ENCODE measurements at regions not wholly inside any gene's neighbourhood (a gene's known extent, or its start where the extent isn't known, plus 50 kb on each side); places are given as distances from the start of the nearest gene placed in this dataset.
A peak's percentile ranks its signal among the peaks of the same experiment; 100 is the strongest.

- H2BK12ac ChIP-seq (ENCODE audit: low read depth, low read length) = no peak overlapping the region
- H2BK15ac ChIP-seq (ENCODE audit: low read length) = no peak overlapping the region
- no peak overlapping the region for H3K18ac ChIP-seq (ENCODE audit: extremely low read depth, low read length)
- H4K91ac ChIP-seq (replicated peaks; ENCODE audit: insufficient read length, low read length) = no peak overlapping the region
- TF ChIP-seq EZH2 (IDR thresholded peaks at IDR 0.05; ENCODE audit: low read depth, low read length, severe bottlenecking) = no peak
- no peak for TF ChIP-seq TAF7 (optimal IDR thresholded peaks at IDR 0.05; ENCODE audit: borderline replicate concordance, low read depth, low read length)
- TF ChIP-seq ASH2L (IDR thresholded peaks at IDR 0.05; ENCODE audit: low read length) = no peak
- no peak for TF ChIP-seq FOSL1 (IDR thresholded peaks at IDR 0.05; ENCODE audit: insufficient read depth, low read depth, low read length)
- TF ChIP-seq CBX5 (IDR thresholded peaks at IDR 0.05; ENCODE audit: low read depth, low read length) = no peak
- no peak for TF ChIP-seq RFX5 (IDR thresholded peaks at IDR 0.05; ENCODE audit: borderline replicate concordance, low read depth, low read length)
- TF ChIP-seq CHD1 (IDR thresholded peaks at IDR 0.05; ENCODE audit: low read depth, low read length) = no peak
- no peak for TF ChIP-seq EP300 (IDR thresholded peaks at IDR 0.05; ENCODE audit: borderline replicate concordance in 1 of 2, low read depth in 2 of 2, low read length in 2 of 2)
- TF ChIP-seq YY1 (IDR thresholded peaks at IDR 0.05; ENCODE audit: low read depth, low read length) = no peak
- TF ChIP-seq SIN3A (conservative IDR thresholded peaks at IDR 0.05 in 1 of 2, IDR thresholded peaks at IDR 0.05 in 1 of 2; ENCODE audit: low read depth in 1 of 2, low read length in 2 of 2) = no peak
- no peak for TF ChIP-seq JUND (IDR thresholded peaks at IDR 0.05; ENCODE audit: low read length)
- no peak for TF ChIP-seq SUZ12 (IDR thresholded peaks at IDR 0.05; ENCODE audit: low read length)
- no peak for TF ChIP-seq CREB1 (IDR thresholded peaks at IDR 0.05)
- ChIA-PET POLR2A (ENCODE audit: partially characterized antibody) (interaction anchor here (1.0 kb wide), 1 partner anchor 29 kb away, joined by 4 read pairs; no protein-coding TSS in a partner anchor), CTCF (ENCODE audit: partially characterized antibody) (interaction anchor here (0.8 to 2.4 kb wide), 5 partner anchors 15 to 279 kb away, joined by 3 to 7 read pairs (median 4); no protein-coding TSS in a partner anchor)
- peak; percentile 39 for FAIRE-seq
- no peak overlapping the region for H3K23ac ChIP-seq (ENCODE audit: insufficient read length)
- no peak overlapping the region for H3K4ac ChIP-seq (replicated peaks; ENCODE audit: insufficient read length, low read depth, low read length)
- WGBS, 2 experiments (ENCODE audit: extremely low coverage in 1 of 2, insufficient coverage in 1 of 2, insufficient read length in 1 of 2, insufficient replicate concordance in 2 of 2, low coverage in 1 of 2, low lambda C conversion rate in 2 of 2, missing lambda C conversion rate in 1 of 2) = 63% methylated on average over 3 of the region's 3 CpGs; no CpG with 5 or more reads in 1 of the 2 experiments
- H3K4me2 ChIP-seq (ENCODE audit: insufficient read depth in 1 of 2, low read depth in 2 of 2, low read length in 2 of 2) = peak overlapping the region in 1 of 2 experiments; percentile 2; a peak in 1 of 4 replicates
- H3K4me1 ChIP-seq (replicated peaks in 1 of 4; ENCODE audit: control insufficient read depth in 3 of 4, insufficient read depth in 4 of 4, low read length in 3 of 4) = peaks cover 0 to 9% (median 1%) of the 10 kb centered on the region in 4 experiments; a peak in 4 of 7 replicates
- no peak overlapping the region for H2AFZ ChIP-seq (ENCODE audit: low read length)
- H4K8ac ChIP-seq (ENCODE audit: extremely low read depth, insufficient read depth, low read length) = no peak overlapping the region
- H3K23me2 ChIP-seq (ENCODE audit: low read depth, low read length) = no peaks in the 10 kb centered on the region
- H3K9me3 ChIP-seq (ENCODE audit: insufficient read depth in 2 of 2, low read depth in 1 of 2, low read length in 1 of 2) = no peaks in the 10 kb centered on the region
- H3K27me3 ChIP-seq (replicated peaks in 1 of 4; ENCODE audit: control insufficient read depth in 3 of 4, extremely low read depth in 1 of 4, insufficient read depth in 3 of 4, low read length in 3 of 4) = no peaks in the 10 kb centered on the region
- no peak overlapping the region for H3K56ac ChIP-seq (replicated peaks; ENCODE audit: insufficient read length, low read depth, low read length)
- H4K20me1 ChIP-seq (replicated peaks in 1 of 2; ENCODE audit: control insufficient read depth in 1 of 2, insufficient read depth in 2 of 2, low read length in 2 of 2) = no peaks in the 10 kb centered on the region
- no peaks in the 10 kb centered on the region for H3K79me2 ChIP-seq (ENCODE audit: control insufficient read depth in 1 of 2, insufficient read depth in 2 of 2, low read length in 2 of 2)
- H3K4me3 ChIP-seq (ENCODE audit: extremely low read depth in 1 of 4, insufficient read depth in 2 of 4, low read depth in 3 of 4, low read length in 4 of 4) = no peak overlapping the region
- no peak overlapping the region for H2BK5ac ChIP-seq (ENCODE audit: low read depth, low read length)
- H2BK20ac ChIP-seq (ENCODE audit: low read length) = no peak overlapping the region
- H2BK120ac ChIP-seq (replicated peaks; ENCODE audit: low read depth, low read length) = no peak overlapping the region
- H3K27ac ChIP-seq (ENCODE audit: low read depth, low read length) = no peak overlapping the region
- H3K36me3 ChIP-seq (ENCODE audit: control insufficient read depth in 2 of 4, insufficient read depth in 4 of 4, low read length in 3 of 4) = no peaks in the 10 kb centered on the region
- DNase-seq (ENCODE audit: low read depth in 1 of 2, low spot score in 2 of 2) = no peak
- H3K79me1 ChIP-seq (ENCODE audit: low read depth, low read length) = no peaks in the 10 kb centered on the region
- no peak overlapping the region; a peak in 1 of 7 replicates for H3K9ac ChIP-seq (replicated peaks in 1 of 4; ENCODE audit: extremely low read depth in 1 of 4, low read depth in 3 of 4, low read length in 3 of 4)
- H2AK5ac ChIP-seq (ENCODE audit: low read depth, low read length) = no peak overlapping the region
- no peak overlapping the region for H3K14ac ChIP-seq (ENCODE audit: insufficient read length)
- no peak overlapping the region for H4K5ac ChIP-seq (ENCODE audit: insufficient read length, low read depth, low read length)
These were observed 77.8 kb upstream of the DTNA start for GRCh38 chr18:34632321-34632720.
